ENCODE measurements at regions not wholly inside any gene's neighbourhood (a gene's known extent, or its start where the extent isn't known, plus 50 kb on each side); places are given as distances from the start of the nearest gene placed in this dataset.
"Not testable (repeated sequence)": the region's sequence is repeated elsewhere in the genome, so short reads cannot be mapped to it uniquely, and the experiment has no call there.

- no peak for DNase-seq (ENCODE audit: low read depth, low spot score)
- H3K27ac ChIP-seq, result no peak overlapping the region
These were observed 160.7 kb downstream of the SHANK2 start for GRCh38 chr11:71091506-71092265.

GRCh38 chr11:71089571-71089970 lies 162.8 kb downstream of the SHANK2 start:
- TF ChIP-seq EZH2 (IDR thresholded peaks at IDR 0.05), result no peak
- no peak for TF ChIP-seq FOXP2 (optimal IDR thresholded peaks at IDR 0.05; ENCODE audit: control extremely low read depth, extremely low read length, insufficient read depth)
- no peak for TF ChIP-seq POLR2AphosphoS5 (IDR thresholded peaks at IDR 0.05; ENCODE audit: borderline replicate concordance, low read depth, low read length)
- H3K4me3 ChIP-seq, result no peak overlapping the region
- H3K27ac ChIP-seq, result no peak overlapping the region
- no peaks in the 10 kb centered on the region for H3K9me3 ChIP-seq (ENCODE audit: low read depth, low read length)
- H3K9ac ChIP-seq (ENCODE audit: insufficient read length), result no peak overlapping the region
- DNase-seq (ENCODE audit: low read depth, low spot score), result no peak
- H3K36me3 ChIP-seq (ENCODE audit: insufficient read depth, low read length), result no peaks in the 10 kb centered on the region

More at GRCh38 chr11:71091506-71092265, 160.7 kb downstream of the SHANK2 start:
- Histone ChIP-seq H3K9ac (ENCODE audit: insufficient read length) (no peak overlapping the region), H3K9me3 (ENCODE audit: low read depth, low read length) (no peaks in the 10 kb centered on the region), H3K4me3 (no peak overlapping the region), H3K36me3 (ENCODE audit: insufficient read depth, low read length) (no peaks in the 10 kb centered on the region)
- TF ChIP-seq POLR2AphosphoS5 (IDR thresholded peaks at IDR 0.05; ENCODE audit: borderline replicate concordance, low read depth, low read length), result no peak
- no peak for TF ChIP-seq EZH2 (IDR thresholded peaks at IDR 0.05)
- no peak for TF ChIP-seq FOXP2 (optimal IDR thresholded peaks at IDR 0.05; ENCODE audit: control extremely low read depth, extremely low read length, insufficient read depth)

GRCh38 chr11:71088314-71089215 lies 163.8 kb downstream of the SHANK2 start:
- not testable (repeated sequence) for H3K27ac ChIP-seq; H3K4me3 ChIP-seq; H3K9me3 ChIP-seq (ENCODE audit: low read depth, low read length); H3K9ac ChIP-seq (ENCODE audit: insufficient read length); DNase-seq (ENCODE audit: low read depth, low spot score); H3K36me3 ChIP-seq (ENCODE audit: insufficient read depth, low read length)

GRCh38 chr11:71086687-71087258 lies 165.6 kb downstream of the SHANK2 start:
- Histone ChIP-seq H3K4me3 (no peak overlapping the region), H3K9ac (ENCODE audit: insufficient read length) (no peak overlapping the region), H3K36me3 (ENCODE audit: insufficient read depth, low read length) (no peaks in the 10 kb centered on the region), H3K27ac (no peak overlapping the region), H3K9me3 (ENCODE audit: low read depth, low read length) (no peaks in the 10 kb centered on the region)
- DNase-seq (ENCODE audit: low read depth, low spot score), result no peak
- TF ChIP-seq EZH2 (IDR thresholded peaks at IDR 0.05), result no peak
- no peak for TF ChIP-seq POLR2AphosphoS5 (IDR thresholded peaks at IDR 0.05; ENCODE audit: borderline replicate concordance, low read depth, low read length)
- TF ChIP-seq FOXP2 (optimal IDR thresholded peaks at IDR 0.05; ENCODE audit: control extremely low read depth, extremely low read length, insufficient read depth), result no peak

- DNase-seq (ENCODE audit: low read depth, low spot score), result no peak
- TF ChIP-seq POLR2AphosphoS5 (IDR thresholded peaks at IDR 0.05; ENCODE audit: borderline replicate concordance, low read depth, low read length) (no peak), EZH2 (IDR thresholded peaks at IDR 0.05) (no peak), FOXP2 (optimal IDR thresholded peaks at IDR 0.05; ENCODE audit: control extremely low read depth, extremely low read length, insufficient read depth) (no peak)
- Histone ChIP-seq H3K36me3 (ENCODE audit: insufficient read depth, low read length) (no peaks in the 10 kb centered on the region), H3K9me3 (ENCODE audit: low read depth, low read length) (no peaks in the 10 kb centered on the region), H3K27ac (no peak overlapping the region), H3K9ac (ENCODE audit: insufficient read length) (no peak overlapping the region), H3K4me3 (no peak overlapping the region)
These were observed 167.9 kb downstream of the SHANK2 start for GRCh38 chr11:71084306-71085012.

GRCh38 chr11:71083105-71083504 lies 169.3 kb downstream of the SHANK2 start:
- Histone ChIP-seq H3K9me3 (ENCODE audit: low read depth, low read length) (no peaks in the 10 kb centered on the region), H3K9ac (ENCODE audit: insufficient read length) (no peak overlapping the region), H3K36me3 (ENCODE audit: insufficient read depth, low read length) (no peaks in the 10 kb centered on the region), H3K4me3 (no peak overlapping the region), H3K27ac (no peak overlapping the region)
- no peak for DNase-seq (ENCODE audit: low read depth, low spot score)
- TF ChIP-seq EZH2 (IDR thresholded peaks at IDR 0.05) (no peak), FOXP2 (optimal IDR thresholded peaks at IDR 0.05; ENCODE audit: control extremely low read depth, extremely low read length, insufficient read depth) (no peak), POLR2AphosphoS5 (IDR thresholded peaks at IDR 0.05; ENCODE audit: borderline replicate concordance, low read depth, low read length) (no peak)

GRCh38 chr11:71082454-71082853 lies 169.9 kb downstream of the SHANK2 start:
- no peaks in the 10 kb centered on the region for H3K36me3 ChIP-seq (ENCODE audit: insufficient read depth, low read length)
- H3K27ac ChIP-seq, result no peak overlapping the region
- no peak overlapping the region for H3K9ac ChIP-seq (ENCODE audit: insufficient read length)
- no peak overlapping the region for H3K4me3 ChIP-seq
- H3K9me3 ChIP-seq (ENCODE audit: low read depth, low read length), result no peaks in the 10 kb centered on the region
- DNase-seq (ENCODE audit: low read depth, low spot score), result no peak
- TF ChIP-seq POLR2AphosphoS5 (IDR thresholded peaks at IDR 0.05; ENCODE audit: borderline replicate concordance, low read depth, low read length), result no peak
- TF ChIP-seq FOXP2 (optimal IDR thresholded peaks at IDR 0.05; ENCODE audit: control extremely low read depth, extremely low read length, insufficient read depth), result no peak
- no peak for TF ChIP-seq EZH2 (IDR thresholded peaks at IDR 0.05)

Measured in SK-N-MC (cell line).